Ovary (tissue), 7 donors: ENCODE measurements at regions not wholly inside any gene's neighbourhood (a gene's known extent, or its start where the extent isn't known, plus 50 kb on each side); places are given as distances from the start of the nearest gene placed in this dataset.
A peak's percentile ranks its signal among the peaks of the same experiment; 100 is the strongest.
"Not testable (repeated sequence)": the region's sequence is repeated elsewhere in the genome, so short reads cannot be mapped to it uniquely, and the experiment has no call there.

Source experiments
- DNase-seq, 5 donors: peaks; one replicate each; pipeline ENCODE4 v3.0.0-alpha.2; 2019 to 2020
- H3K27ac ChIP-seq, 2 donors: fragments of 200-600 bp; one replicate each; pipeline versions ENCODE4 v1.5.1 to v1.8.0; 2019 to 2022
- H3K27me3 ChIP-seq: fragments of 200-600 bp; one replicate; pipeline ENCODE4 v1.8.0; 2022
- H3K36me3 ChIP-seq: fragments of 200-600 bp; sonication (generic); one replicate; pipeline ENCODE4 v1.5.1; 2019
- H3K4me1 ChIP-seq: one replicate; pipeline ENCODE4 v1.8.1; 2013; ENCODE audit warnings: mild to moderate bottlenecking, moderate library complexity; ENCODE audit not compliant: insufficient read depth
- H3K4me3 ChIP-seq: fragments of 200-600 bp; sonication (generic); one replicate; pipeline ENCODE4 v1.5.1; 2017
- H3K9me3 ChIP-seq, 2 donors: fragments of 200-600 bp in 1 of 2; sonication (generic) in 1 of 2; one replicate each; pipeline versions ENCODE4 v1.5.1 to v1.8.1; 2013 to 2019; ENCODE audit warnings: mild to moderate bottlenecking in 1 of 2, moderate library complexity in 1 of 2
- EP300 ChIP-seq: sonication (generic); formaldehyde crosslinking; IDR thresholded peaks from one replicate; pipeline ENCODE4 v1.6.1; 2017; ENCODE audit warnings: antibody characterized with exemption
- POLR2A ChIP-seq: fragments of 450-650 bp; IDR thresholded peaks from one replicate; pipeline ENCODE4 v1.6.1; 2017; ENCODE audit warnings: antibody characterized with exemption, mild to moderate bottlenecking, moderate library complexity
- WGBS, 3 donors: extraction: QIAGEN DNeasy Blood & Tissue Kit in 1 of 3; methylation state at CpG; one replicate each; pipeline versions ENCODE4 v1.1.5 to v1.1.7; 2013 to 2017; 5-methylcytosine and 5-hydroxymethylcytosine counted together
- intact Hi-C, 4 donors: fragments of 100-400 bp; cut with DNase I; formaldehyde crosslinking; loops; one replicate each; pipeline versions ENCODE4 v1.11.0 to v1.15.1; 2022 to 2023
- TF ChIP-seq, protein P1 (sequence below), 3 donors: fragments of 450-650 bp in 2 of 3; fragments of 200-600 bp in 1 of 3; IDR thresholded peaks; one replicate each; pipeline versions ENCODE4 v1.5.1 to v1.8.0; 2016 to 2022; ENCODE audit warnings: antibody characterized with exemption in 3 of 3, mild to moderate bottlenecking in 1 of 3
- donor health status: DM: no; HTN: no; CAD: no; lungs with moderate emphysema.
- donor health status: DM: no; HTN: no; CAD: no.
- donor health status: Bipolar disorder and iron deficiency.
- donor health status: DM: no; HTN: no; CAD: no.
- donor health status: DM: yes; HTN: yes; CAD: no.

DNA sequence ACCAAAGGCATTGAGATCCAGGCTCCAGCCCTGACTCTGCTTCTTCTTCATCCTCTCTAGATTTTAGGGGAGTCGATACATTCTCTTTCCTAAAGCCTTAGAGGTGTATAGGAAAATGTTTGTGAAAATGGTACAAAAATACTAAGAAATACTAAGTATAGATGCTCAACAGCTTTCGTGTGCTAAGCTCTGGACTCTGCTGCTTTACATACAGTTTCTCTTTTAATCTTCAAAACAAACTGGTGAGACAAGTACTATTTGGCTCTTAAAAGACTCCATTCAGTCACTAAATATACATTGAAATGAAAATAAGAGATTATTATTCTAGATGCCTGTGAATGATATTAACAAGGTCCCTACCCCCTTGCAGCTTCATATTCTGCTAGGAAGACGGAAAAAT, 174.5 kb upstream of the TRPM3 start:
- 66 to 85% (median 84%) methylated on average over 3 of the region's 3 CpGs for WGBS, 3 donors

GRCh38 chr9:71286146-71286545, 164.7 kb upstream of the TRPM3 start:
- no peak overlapping the region for H3K4me3 ChIP-seq
- intact Hi-C loops: loop anchor here in 2 of 4 donors (10.0 kb wide), 2 partner anchors 529 to 859 kb away; partner anchors contain the start of gene GDA (in 1 of the 2)
- TF ChIP-seq, protein P1, sequence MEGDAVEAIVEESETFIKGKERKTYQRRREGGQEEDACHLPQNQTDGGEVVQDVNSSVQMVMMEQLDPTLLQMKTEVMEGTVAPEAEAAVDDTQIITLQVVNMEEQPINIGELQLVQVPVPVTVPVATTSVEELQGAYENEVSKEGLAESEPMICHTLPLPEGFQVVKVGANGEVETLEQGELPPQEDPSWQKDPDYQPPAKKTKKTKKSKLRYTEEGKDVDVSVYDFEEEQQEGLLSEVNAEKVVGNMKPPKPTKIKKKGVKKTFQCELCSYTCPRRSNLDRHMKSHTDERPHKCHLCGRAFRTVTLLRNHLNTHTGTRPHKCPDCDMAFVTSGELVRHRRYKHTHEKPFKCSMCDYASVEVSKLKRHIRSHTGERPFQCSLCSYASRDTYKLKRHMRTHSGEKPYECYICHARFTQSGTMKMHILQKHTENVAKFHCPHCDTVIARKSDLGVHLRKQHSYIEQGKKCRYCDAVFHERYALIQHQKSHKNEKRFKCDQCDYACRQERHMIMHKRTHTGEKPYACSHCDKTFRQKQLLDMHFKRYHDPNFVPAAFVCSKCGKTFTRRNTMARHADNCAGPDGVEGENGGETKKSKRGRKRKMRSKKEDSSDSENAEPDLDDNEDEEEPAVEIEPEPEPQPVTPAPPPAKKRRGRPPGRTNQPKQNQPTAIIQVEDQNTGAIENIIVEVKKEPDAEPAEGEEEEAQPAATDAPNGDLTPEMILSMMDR (IDR thresholded peaks at IDR 0.05): no peak
- TF ChIP-seq EP300: no peak
- TF ChIP-seq POLR2A: no peak
- 85 to 88% (median 86%) methylated on average over 4 of the region's 4 CpGs for WGBS, 3 donors
- H3K9me3 ChIP-seq: no peaks in the 10 kb centered on the region
- H3K27ac ChIP-seq: no peak overlapping the region
- no peaks in the 10 kb centered on the region for H3K27me3 ChIP-seq
- no peak for DNase-seq
- H3K4me1 ChIP-seq: no peaks in the 10 kb centered on the region
- H3K36me3 ChIP-seq: no peaks in the 10 kb centered on the region

More for the DNA sequence above, 174.5 kb upstream of the TRPM3 start:
- Histone ChIP-seq H3K4me1 (no peaks in the 10 kb centered on the region), H3K27me3 (no peaks in the 10 kb centered on the region), H3K4me3 (no peak overlapping the region), H3K27ac (no peak overlapping the region), H3K36me3 (no peaks in the 10 kb centered on the region), H3K9me3 (no peaks in the 10 kb centered on the region)
- intact Hi-C loops: no loop called here
- no peak for DNase-seq
- TF ChIP-seq, protein P1 (IDR thresholded peaks at IDR 0.05): no peak

- H3K36me3 ChIP-seq: no peaks in the 10 kb centered on the region
- no peak for DNase-seq
- 34 to 38% (median 36%) methylated on average over 8 of the region's 8 CpGs for WGBS, 3 donors
- H3K4me3 ChIP-seq: no peak overlapping the region
- intact Hi-C loops: loop anchor here in 2 of 4 donors (10.0 kb wide), 2 partner anchors 530 to 860 kb away; partner anchors contain the start of gene GDA (in 1 of the 2)
- no peak overlapping the region for H3K27ac ChIP-seq
- H3K4me1 ChIP-seq: no peaks in the 10 kb centered on the region
- no peaks in the 10 kb centered on the region for H3K9me3 ChIP-seq
- TF ChIP-seq, protein P1 (IDR thresholded peaks at IDR 0.05): peak; percentile 32 to 52 (median 46)
- no peak for TF ChIP-seq POLR2A
- H3K27me3 ChIP-seq: no peaks in the 10 kb centered on the region
Measured at GRCh38 chr9:71285191-71285656, 163.8 kb upstream of the TRPM3 start.

- intact Hi-C loops: loop anchor here in 2 of 4 donors (10.0 kb wide), 2 partner anchors 533 to 863 kb away; partner anchors contain the start of gene GDA (in 1 of the 2)
- not testable (repeated sequence) for H3K9me3 ChIP-seq, H3K4me3 ChIP-seq, DNase-seq, H3K36me3 ChIP-seq, H3K27me3 ChIP-seq, H3K4me1 ChIP-seq, H3K27ac ChIP-seq
- 82 to 99% (median 84%) methylated on average over 2 of the region's 2 CpGs for WGBS, 3 donors
Measured at GRCh38 chr9:71282116-71282515, 160.7 kb upstream of the TRPM3 start.

DNA sequence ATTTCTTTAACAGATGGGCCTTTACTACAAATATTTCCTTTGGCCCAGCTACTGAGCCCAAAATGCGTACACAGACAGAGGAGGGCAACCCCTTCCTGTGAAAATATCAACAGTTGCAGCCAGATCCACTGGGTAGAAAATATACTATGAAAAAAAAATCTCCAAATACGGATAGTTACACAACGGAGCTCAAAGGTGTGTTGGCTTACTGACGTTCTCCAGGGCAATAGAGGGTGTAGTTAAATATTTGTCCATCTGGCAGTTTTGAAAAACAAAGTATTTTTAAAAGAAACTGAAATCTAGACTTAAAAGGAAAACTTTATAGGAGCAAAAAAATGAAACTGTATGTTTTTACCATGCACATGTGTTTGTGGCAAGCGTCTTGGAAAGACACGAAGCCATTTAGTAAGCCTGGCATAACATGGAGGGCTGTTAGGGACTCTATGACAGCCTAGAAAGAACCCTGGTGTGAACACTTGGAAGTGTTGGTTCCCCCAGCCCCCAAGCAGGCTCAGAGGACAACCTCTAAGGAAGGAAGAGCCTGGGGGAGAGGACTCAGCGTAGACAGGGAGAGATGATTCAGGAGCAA, 157.8 kb upstream of the TRPM3 start:
- Histone ChIP-seq H3K4me1 (no peaks in the 10 kb centered on the region), H3K36me3 (no peaks in the 10 kb centered on the region), H3K9me3 (no peaks in the 10 kb centered on the region), H3K4me3 (no peak overlapping the region), H3K27me3 (no peaks in the 10 kb centered on the region), H3K27ac (no peak overlapping the region)
- TF ChIP-seq POLR2A (no peak), EP300 (no peak)
- TF ChIP-seq, protein P1 (IDR thresholded peaks at IDR 0.05): no peak
- intact Hi-C loops: no loop called here
- 38 to 60% (median 45%) methylated on average over 7 of the region's 7 CpGs for WGBS, 3 donors
- DNase-seq: no peak
